MCF 10A (cell line): ENCODE measurements at regions not wholly inside any gene's neighbourhood (a gene's known extent, or its start where the extent isn't known, plus 50 kb on each side); places are given as distances from the start of the nearest gene placed in this dataset.

ENCODE experiments used
- BruUV-seq: library from RNA; stranded (reverse); fragments of 400-500 nt; replicated peaks from 2 replicates; lab custom pipeline; 2021; lab: Mats Ljungman, UMichigan
- CTCF ChIA-PET: fragments of 300-600 bp; sonication (Branson Sonifier 250); formaldehyde crosslinking; extraction: SDS; loops from one replicate; lab custom pipeline; 2021; ENCODE audit warnings: antibody characterized with exemption, inconsistent platforms; lab: Yijun Ruan, JAX
- POLR2A ChIA-PET: fragments of 300-600, 350-650 bp; sonication (Branson Sonifier 250); formaldehyde crosslinking; extraction: SDS; loops from one replicate; lab custom pipeline; 2020; ENCODE audit warnings: antibody characterized with exemption, inconsistent platforms; lab: Yijun Ruan, JAX
- DNase-seq: peaks from one replicate; pipeline ENCODE4 v3.0.0-alpha.2; 2018; ENCODE audit not compliant: unreplicated experiment
- H3K27ac Mint-ChIP-seq: one replicate; pipeline ENCODE4 v1.8.0; 2022; ENCODE audit warnings: mild to moderate bottlenecking, low read depth, mixed read lengths; ENCODE audit not compliant: unreplicated experiment
- H3K27me3 Mint-ChIP-seq: one replicate; pipeline ENCODE4 v1.8.0; 2022; ENCODE audit warnings: mixed read lengths; ENCODE audit not compliant: insufficient read depth, unreplicated experiment
- H3K36me3 Mint-ChIP-seq: one replicate; pipeline ENCODE4 v1.8.0; 2022; ENCODE audit warnings: mild to moderate bottlenecking, moderate library complexity, mixed read lengths; ENCODE audit not compliant: insufficient read depth, unreplicated experiment
- H3K4me1 Mint-ChIP-seq: one replicate; pipeline ENCODE4 v1.8.0; 2022; ENCODE audit warnings: mixed read lengths; ENCODE audit not compliant: insufficient read depth, unreplicated experiment
- H3K4me3 Mint-ChIP-seq: one replicate; pipeline ENCODE4 v1.8.0; 2022; ENCODE audit warnings: mild to moderate bottlenecking, moderate library complexity, mixed read lengths; ENCODE audit not compliant: unreplicated experiment
- H3K9me3 Mint-ChIP-seq: one replicate; pipeline ENCODE4 v1.8.0; 2022; ENCODE audit warnings: mixed read lengths; ENCODE audit not compliant: unreplicated experiment
- CTCF ChIP-seq: fragments of 200-600 bp; IDR thresholded peaks from one replicate; pipeline ENCODE4 v1.8.0; 2022; ENCODE audit warnings: antibody characterized with exemption, mild to moderate bottlenecking; ENCODE audit not compliant: unreplicated experiment
- intact Hi-C: fragments of 100-400 bp; cut with micrococcal nuclease; formaldehyde crosslinking; loops from 2 replicates; pipeline ENCODE4 v1.14.1; 2022

- ChIA-PET POLR2A (interaction anchor here (0.6 kb wide), 1 partner anchor 605 kb away, joined by 3 read pairs; no protein-coding TSS in a partner anchor), CTCF (interaction anchor here (0.8 kb wide), 1 partner anchor 860 kb away, joined by 3 read pairs; no protein-coding TSS in a partner anchor)
- H3K27me3 Mint-ChIP-seq, result no peaks in the 10 kb centered on the region
- intact Hi-C loops, result no loop called here
- H3K27ac Mint-ChIP-seq, result no peak overlapping the region
- no peak overlapping the region for H3K4me3 Mint-ChIP-seq
- H3K9me3 Mint-ChIP-seq, result no peaks in the 10 kb centered on the region
- H3K4me1 Mint-ChIP-seq, result no peaks in the 10 kb centered on the region
- no peaks in the 10 kb centered on the region for H3K36me3 Mint-ChIP-seq
- no TSS peak for BruUV-seq
- TF ChIP-seq CTCF, result no peak
- no peak for DNase-seq
These were observed 684.4 kb upstream of the GNPDA2 start for GRCh38 chr4:45410701-45411210.

- no peak for TF ChIP-seq CTCF
- Mint-ChIP-seq H3K27me3 (no peaks in the 10 kb centered on the region), H3K27ac (no peak overlapping the region), H3K9me3 (no peaks in the 10 kb centered on the region), H3K4me3 (no peak overlapping the region), H3K36me3 (no peaks in the 10 kb centered on the region), H3K4me1 (no peaks in the 10 kb centered on the region)
- DNase-seq, result no peak
- POLR2A ChIA-PET, result no interaction called here
- intact Hi-C loops, result no loop called here
- BruUV-seq, result no TSS peak
- CTCF ChIA-PET, result no interaction called here
These were observed 683.2 kb upstream of the GNPDA2 start for GRCh38 chr4:45409536-45409935.

- H3K36me3 Mint-ChIP-seq, result no peaks in the 10 kb centered on the region
- CTCF ChIA-PET, result no interaction called here
- H3K4me3 Mint-ChIP-seq, result no peak overlapping the region
- no peaks in the 10 kb centered on the region for H3K27me3 Mint-ChIP-seq
- H3K4me1 Mint-ChIP-seq, result no peaks in the 10 kb centered on the region
- intact Hi-C loops, result no loop called here
- peaks cover 3% of the 10 kb centered on the region for H3K9me3 Mint-ChIP-seq
- BruUV-seq, result no TSS peak
- no peak for DNase-seq
- TF ChIP-seq CTCF, result no peak
- no peak overlapping the region for H3K27ac Mint-ChIP-seq
- POLR2A ChIA-PET, result no interaction called here
These were observed 682.6 kb upstream of the GNPDA2 start for GRCh38 chr4:45408996-45409395.

GRCh38 chr4:45399116-45399515, 672.8 kb upstream of the GNPDA2 start:
- ChIA-PET POLR2A (no interaction called here), CTCF (interaction anchor here (0.5 to 1.1 kb wide), 2 partner anchors 297 to 438 kb away, joined by 3 read pairs; no protein-coding TSS in a partner anchor)
- intact Hi-C loops, result no loop called here
- TF ChIP-seq CTCF, result no peak
- no peaks in the 10 kb centered on the region for H3K27me3 Mint-ChIP-seq
- BruUV-seq, result no TSS peak
- no peaks in the 10 kb centered on the region for H3K36me3 Mint-ChIP-seq
- H3K9me3 Mint-ChIP-seq, result peaks cover 16% of the 10 kb centered on the region
- H3K4me1 Mint-ChIP-seq, result no peaks in the 10 kb centered on the region
- H3K4me3 Mint-ChIP-seq, result no peak overlapping the region
- H3K27ac Mint-ChIP-seq, result no peak overlapping the region
- no peak for DNase-seq
